Endothelial cell of hepatic sinusoid (primary cell): ENCODE measurements at regions not wholly inside any gene's neighbourhood (a gene's known extent, or its start where the extent isn't known, plus 50 kb on each side); places are given as distances from the start of the nearest gene placed in this dataset.

Source experiments
- in situ Hi-C: cut with HindIII; loops from 2 replicates; pipeline ENCODE4 v1.10.0; 2017; ENCODE audit warnings: low sequenced_read_pairs

DNA sequence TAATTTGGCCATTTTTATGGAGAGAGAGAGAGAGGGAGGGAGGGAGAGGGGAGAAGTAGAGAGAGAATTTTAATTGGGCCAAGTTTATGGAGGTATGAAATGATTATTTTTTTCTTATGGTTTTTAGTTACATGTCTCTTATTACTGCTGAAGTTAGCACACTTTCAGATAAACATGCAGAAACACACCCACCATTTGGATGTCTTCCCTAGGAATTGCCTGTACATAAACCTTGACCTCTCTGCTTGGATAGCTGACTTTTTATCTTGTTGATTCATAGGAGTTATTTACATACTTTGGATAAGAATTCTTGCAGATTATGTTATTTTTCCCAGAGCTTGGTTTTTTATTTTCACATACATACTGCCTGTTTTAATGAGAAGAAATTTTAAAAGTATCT lies 310.2 kb upstream of the ADAMTS5 start:
- in situ Hi-C loops = no loop called here

DNA sequence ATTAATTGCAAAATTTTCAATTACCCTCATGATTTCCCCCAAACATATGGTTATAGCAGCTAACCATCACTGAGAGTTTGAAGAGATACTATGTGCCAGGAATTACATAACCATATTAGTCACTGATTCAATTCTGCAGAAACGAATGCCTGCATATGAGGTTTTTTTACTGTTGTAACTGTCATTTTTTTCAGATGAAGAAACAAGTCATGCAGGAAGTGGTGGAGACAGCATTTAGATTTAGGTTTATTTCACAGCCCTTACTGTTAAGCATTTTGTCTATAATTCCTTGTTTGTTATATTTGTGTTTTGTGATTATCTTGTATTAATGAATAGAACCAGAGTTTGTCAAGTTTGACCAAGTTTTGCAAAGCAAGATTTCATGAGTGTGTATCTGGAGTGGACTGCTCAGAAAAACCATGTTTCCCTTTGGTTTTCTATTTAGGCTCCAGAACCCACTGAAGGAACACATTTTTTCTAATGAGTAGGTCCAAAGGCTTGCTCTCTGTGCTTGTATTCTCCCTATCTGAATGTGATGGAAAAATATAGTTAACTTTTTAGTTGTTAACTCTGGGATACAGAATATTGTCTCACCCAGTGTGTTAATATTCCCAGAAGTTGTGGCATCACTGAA lies 308.5 kb upstream of the ADAMTS5 start:
- in situ Hi-C loops = no loop called here

DNA sequence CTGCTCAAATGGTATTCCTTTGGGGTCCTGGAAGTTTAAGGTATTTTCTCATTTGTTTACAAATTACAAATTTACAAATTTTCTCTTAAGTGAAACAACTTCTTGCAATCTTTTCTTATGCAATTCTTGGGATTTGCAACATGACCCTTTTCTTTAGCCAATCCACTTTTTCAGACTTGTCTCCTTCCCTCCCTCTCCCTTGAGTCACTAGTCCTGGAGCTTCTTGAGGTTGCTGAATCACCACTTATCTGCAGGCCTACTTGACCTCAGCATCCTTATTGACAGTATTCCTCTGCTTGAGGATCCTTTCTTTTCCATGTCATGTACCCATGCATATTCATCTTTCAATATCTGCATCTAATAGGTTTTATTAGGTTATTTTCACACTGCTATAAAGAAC lies 302.8 kb upstream of the ADAMTS5 start:
- in situ Hi-C loops = loop anchor here (5.0 kb wide), 1 partner anchor 63 kb away; no protein-coding TSS in a partner anchor

- in situ Hi-C loops = loop anchor here (5.0 kb wide), 1 partner anchor 64 kb away; no protein-coding TSS in a partner anchor
Observed at GRCh38 chr21:27268290-27268689, 301.4 kb upstream of the ADAMTS5 start.

GRCh38 chr21:27265949-27266348 lies 299.1 kb upstream of the ADAMTS5 start:
- in situ Hi-C loops = loop anchor here (5.0 kb wide), 1 partner anchor 66 kb away; no protein-coding TSS in a partner anchor

- in situ Hi-C loops = loop anchor here (5.0 kb wide), 1 partner anchor 67 kb away; no protein-coding TSS in a partner anchor
Observed at GRCh38 chr21:27265492-27265891, 298.6 kb upstream of the ADAMTS5 start.

DNA sequence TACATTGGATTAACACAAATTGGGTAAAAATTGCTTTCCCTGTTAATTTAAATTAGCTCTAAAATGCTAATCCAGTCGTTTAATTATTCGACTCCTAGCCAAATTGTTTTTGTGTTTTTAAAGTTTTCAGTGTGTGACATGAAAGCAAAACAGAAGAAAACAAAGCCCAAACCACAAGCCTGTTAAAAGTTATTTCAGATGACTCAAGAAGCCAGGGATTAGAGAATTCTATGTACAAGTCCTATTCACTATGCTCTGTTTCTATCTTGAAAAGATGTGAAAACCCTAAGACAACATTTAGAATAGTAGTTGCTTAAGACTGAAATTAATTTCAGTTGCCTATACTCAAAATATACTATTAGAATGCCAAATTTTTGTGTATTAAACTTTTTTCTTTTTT lies 294.8 kb upstream of the ADAMTS5 start:
- in situ Hi-C loops = no loop called here

- in situ Hi-C loops = no loop called here
Observed at GRCh38 chr21:27260728-27261127, 293.8 kb upstream of the ADAMTS5 start.

DNA sequence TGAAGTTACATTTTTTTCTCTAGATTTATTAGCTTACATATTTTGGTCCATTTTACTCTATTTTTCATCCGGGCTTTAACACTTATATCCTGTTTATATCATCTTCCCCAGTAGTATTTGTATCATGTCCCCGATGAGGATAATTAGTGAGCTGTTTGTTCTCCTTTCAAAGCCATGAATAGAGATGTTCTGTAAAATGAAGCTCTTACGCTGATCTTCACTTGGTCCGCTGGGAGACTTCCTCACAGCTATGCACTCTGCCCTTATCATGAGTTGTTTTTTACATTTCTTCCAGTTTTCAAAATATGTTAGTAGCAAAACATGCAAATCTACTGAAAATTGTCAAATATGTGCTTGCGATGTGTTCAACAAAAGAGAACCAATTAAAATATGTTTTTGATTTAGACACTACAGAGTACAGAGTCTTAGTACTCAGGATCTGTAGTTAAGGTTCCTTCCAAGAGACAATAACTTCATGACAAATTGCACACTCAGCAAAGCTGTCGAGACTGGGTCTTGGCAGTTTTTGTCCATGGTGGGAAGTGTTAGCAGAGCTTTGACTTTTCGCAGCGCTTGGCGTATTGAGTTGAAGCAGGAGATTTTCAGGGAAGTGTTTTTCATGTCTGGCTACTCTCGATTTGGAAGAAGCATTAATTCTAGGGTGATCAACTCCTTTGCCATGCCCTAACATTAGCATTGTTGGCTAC lies 292.0 kb upstream of the ADAMTS5 start:
- in situ Hi-C loops = no loop called here

GRCh38 chr21:27257908-27258556 lies 291.1 kb upstream of the ADAMTS5 start:
- in situ Hi-C loops = no loop called here

- in situ Hi-C loops = no loop called here
Observed at GRCh38 chr21:27257226-27257625, 290.3 kb upstream of the ADAMTS5 start.

DNA sequence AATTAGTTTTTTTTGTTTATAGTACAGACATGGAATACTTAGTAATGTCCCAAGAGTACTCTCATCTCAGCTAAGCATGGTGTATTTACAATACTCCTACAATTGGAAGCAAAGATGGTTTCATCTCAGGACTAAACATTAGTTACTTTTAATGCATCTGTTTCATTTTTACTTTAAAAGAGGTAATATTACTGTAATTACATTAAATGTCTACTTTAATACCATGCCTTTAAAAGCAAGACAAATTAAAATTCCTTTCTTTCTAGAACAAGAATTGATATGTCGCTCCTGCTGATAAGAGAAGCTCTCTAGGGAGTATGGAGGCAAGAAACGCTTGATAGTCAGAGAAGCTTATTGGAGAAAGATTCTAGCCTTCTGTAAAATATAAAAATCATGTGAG lies 284.9 kb upstream of the ADAMTS5 start:
- in situ Hi-C loops = no loop called here

GRCh38 chr21:27250366-27250765 lies 283.5 kb upstream of the ADAMTS5 start:
- in situ Hi-C loops = no loop called here

DNA sequence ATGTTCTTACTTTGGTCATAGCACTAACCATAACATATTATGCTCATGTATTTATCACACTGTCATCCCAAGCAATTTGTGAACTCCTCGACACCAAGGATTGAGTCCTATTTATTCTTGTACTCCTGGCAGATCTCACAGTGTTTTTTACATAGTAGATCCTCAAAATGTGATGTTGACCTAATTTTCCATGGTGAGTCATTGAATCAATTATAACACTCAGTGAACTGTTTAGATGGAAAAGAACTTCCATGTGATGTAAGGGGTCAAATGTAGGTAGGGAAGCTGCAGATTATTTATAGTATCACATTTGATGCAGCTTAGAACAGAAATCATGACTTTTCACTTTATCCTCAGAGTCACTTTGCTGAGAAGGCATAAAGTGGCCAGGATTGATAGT lies 281.9 kb upstream of the ADAMTS5 start:
- in situ Hi-C loops = no loop called here

- in situ Hi-C loops = no loop called here
Observed at GRCh38 chr21:27246741-27247140, 279.9 kb upstream of the ADAMTS5 start.

DNA sequence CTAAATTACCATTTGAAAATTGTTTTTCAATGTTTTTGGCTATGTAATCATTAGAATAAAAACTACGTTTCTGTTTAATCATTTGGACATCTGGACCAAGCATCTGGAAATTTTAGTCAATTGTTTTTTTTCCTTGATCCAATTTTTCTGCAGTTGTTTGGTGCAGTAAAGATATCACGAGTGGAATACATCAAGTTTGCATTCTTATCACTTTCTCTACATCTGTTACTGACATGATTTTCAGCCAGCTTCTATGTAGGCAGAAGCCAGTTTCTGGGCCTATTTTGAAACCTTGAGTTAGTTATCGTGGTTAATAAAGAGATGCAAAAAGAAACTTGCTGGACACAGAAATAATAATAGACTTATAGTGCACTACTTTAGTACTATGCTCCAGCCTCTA lies 277.9 kb upstream of the ADAMTS5 start:
- in situ Hi-C loops = no loop called here

- in situ Hi-C loops = no loop called here
Observed at GRCh38 chr21:27244352-27244751, 277.5 kb upstream of the ADAMTS5 start.

DNA sequence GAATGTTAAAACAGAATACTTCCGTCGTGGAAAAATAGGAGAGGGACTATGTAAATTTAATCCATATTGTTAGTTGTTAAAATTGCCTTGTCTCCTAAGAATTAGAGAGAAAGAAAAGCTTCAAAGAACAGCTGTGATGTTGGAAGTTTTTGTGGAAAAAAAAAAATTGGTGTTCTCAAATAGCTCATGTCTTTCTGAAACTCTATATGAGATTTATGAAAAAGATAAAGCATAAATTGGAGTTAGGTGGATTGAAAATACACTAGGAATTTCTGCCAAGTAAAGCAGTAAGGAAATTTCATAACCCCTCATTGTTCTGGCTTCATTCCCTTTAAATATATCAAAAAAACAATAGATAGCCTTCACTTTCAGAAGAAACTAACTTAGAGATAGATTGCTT lies 274.0 kb upstream of the ADAMTS5 start:
- in situ Hi-C loops = no loop called here

DNA sequence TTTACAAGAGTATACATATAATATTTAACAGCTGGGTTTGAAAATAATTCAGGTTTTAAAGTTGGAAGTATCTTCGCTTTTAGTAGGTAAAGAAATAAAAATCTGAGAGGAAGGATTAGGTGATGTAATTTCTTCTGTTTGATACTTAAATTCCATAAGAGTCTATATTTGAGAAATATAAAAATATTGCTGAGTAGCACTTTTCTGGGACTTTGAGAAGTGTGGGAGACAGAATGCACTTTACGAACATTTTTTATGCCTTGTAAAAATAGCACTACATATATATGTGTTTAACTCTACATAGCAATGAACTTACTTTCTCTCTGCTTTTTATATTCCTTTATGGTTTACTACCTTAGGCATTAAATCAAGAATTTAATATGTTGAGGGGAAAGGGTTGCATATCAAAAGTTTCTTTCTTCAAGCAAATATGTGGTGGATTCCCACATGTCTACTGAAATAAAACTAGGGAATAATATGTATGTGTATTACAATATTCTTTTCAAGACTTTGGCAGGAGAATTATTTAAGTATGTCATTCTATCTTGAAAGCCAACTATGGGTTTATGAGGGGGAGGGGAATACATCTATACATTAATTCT lies 266.7 kb upstream of the ADAMTS5 start:
- in situ Hi-C loops = no loop called here

DNA sequence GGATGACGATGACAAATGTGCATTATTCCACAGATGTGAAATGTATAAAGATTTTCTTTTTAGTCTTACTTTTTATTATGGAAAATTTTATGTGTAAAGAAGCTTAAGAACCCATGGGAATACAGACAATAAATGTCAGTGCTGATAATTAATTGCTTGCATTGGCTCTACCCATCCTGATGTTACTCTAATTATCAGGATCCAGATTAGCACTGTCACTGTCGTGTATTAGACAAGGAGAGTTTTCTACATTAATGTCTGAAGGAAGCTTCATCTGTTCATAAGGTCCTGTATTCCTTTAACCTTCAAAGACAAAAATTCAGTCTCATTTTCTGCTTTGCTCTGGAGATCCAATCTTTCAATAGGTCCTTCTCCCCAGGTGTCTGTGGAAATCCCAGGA lies 259.1 kb upstream of the ADAMTS5 start:
- in situ Hi-C loops = no loop called here

DNA sequence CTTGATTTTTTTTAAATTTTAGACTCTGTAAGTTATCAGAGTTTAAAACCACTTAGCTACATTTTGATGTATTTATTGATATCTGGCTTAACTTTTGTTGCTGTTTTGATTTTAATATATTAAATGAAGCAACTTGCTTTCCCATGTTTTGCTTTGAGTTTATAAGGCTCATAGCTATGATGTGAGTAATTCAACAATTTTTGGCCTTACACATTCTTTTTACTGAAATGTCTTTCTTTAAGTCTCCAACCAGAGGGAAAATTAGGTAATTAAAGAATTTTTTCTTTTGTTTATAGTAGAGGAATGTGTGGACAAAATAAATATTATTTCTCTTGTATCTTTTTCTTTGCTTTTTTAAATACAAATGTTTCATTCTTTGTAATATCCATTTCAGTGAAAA lies 258.3 kb upstream of the ADAMTS5 start:
- in situ Hi-C loops = no loop called here

GRCh38 chr21:27224169-27224568 lies 257.3 kb upstream of the ADAMTS5 start:
- in situ Hi-C loops = no loop called here
